Effector memory CD8-positive, alpha-beta T cell (primary cell): ENCODE measurements at regions not wholly inside any gene's neighbourhood (a gene's known extent, or its start where the extent isn't known, plus 50 kb on each side); places are given as distances from the start of the nearest gene placed in this dataset.

Experiments used
- ATAC-seq: fragments of 150-1000 bp; cut with Tn5 transposase; replicated peaks from 2 replicates; pipeline ENCODE4 v1.10.0; 2021; ENCODE audit warnings: mild to moderate bottlenecking, moderate library complexity
- DNase-seq, 3 experiments: peaks; one replicate each; pipeline ENCODE4 v3.0.0; 2021
- H3K27ac Mint-ChIP-seq, 2 donors: one replicate each; pipeline ENCODE4 v1.8.0; 2022; ENCODE audit warnings: mild to moderate bottlenecking in 2 of 2, mixed read lengths in 2 of 2, moderate library complexity in 2 of 2
- H3K27me3 Mint-ChIP-seq, 2 donors: one replicate each; pipeline ENCODE4 v1.8.0; 2022; ENCODE audit warnings: mixed read lengths in 2 of 2
- H3K36me3 Mint-ChIP-seq: one replicate; pipeline ENCODE4 v1.8.0; 2022; ENCODE audit warnings: mild to moderate bottlenecking, moderate library complexity, mixed read lengths; ENCODE audit not compliant: insufficient read depth
- H3K4me1 Mint-ChIP-seq, 2 donors: one replicate each; pipeline ENCODE4 v1.8.0; 2022; ENCODE audit warnings: low read depth in 2 of 2, mixed read lengths in 2 of 2
- H3K4me3 Mint-ChIP-seq, 2 donors: one replicate each; pipeline ENCODE4 v1.8.0; 2022; ENCODE audit warnings: mild to moderate bottlenecking in 2 of 2, mixed read lengths in 2 of 2, moderate library complexity in 2 of 2
- H3K9me3 Mint-ChIP-seq, 2 donors: one replicate each; pipeline ENCODE4 v1.8.0; 2022; ENCODE audit warnings: mixed read lengths in 2 of 2

DNA sequence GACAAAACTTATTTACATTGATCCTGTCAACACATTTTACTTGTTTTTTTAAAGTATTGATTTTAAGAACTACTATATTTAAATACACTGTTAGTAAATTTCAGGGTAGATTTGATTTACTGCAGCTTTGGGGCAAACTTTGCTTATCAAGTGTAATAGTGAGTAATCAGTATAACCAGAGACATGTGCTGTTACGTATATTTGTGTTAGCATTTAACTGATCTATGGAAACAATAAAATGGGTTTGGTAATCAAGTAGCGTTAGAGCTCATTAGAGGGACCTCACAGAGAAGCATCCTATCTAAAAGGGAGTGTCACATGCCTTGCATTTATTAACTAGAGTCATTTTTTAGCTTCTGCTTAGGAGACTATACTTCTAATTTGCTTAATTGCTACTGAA, 131.5 kb upstream of the ALCAM start:
- Mint-ChIP-seq H3K4me3 (no peak overlapping the region), H3K27ac (no peak overlapping the region), H3K36me3 (no peaks in the 10 kb centered on the region), H3K27me3 (peaks cover 5 to 15% of the 10 kb centered on the region in 2 donors), H3K4me1 (no peaks in the 10 kb centered on the region), H3K9me3 (no peaks in the 10 kb centered on the region)
- no peak for DNase-seq
- ATAC-seq: no peak

- Mint-ChIP-seq H3K9me3 (no peaks in the 10 kb centered on the region), H3K36me3 (no peaks in the 10 kb centered on the region), H3K27me3 (peaks cover 9 to 14% of the 10 kb centered on the region in 2 donors), H3K27ac (no peak overlapping the region), H3K4me3 (no peak overlapping the region), H3K4me1 (no peaks in the 10 kb centered on the region)
- no peak for ATAC-seq
- no peak for DNase-seq
These were observed 130.9 kb upstream of the ALCAM start for GRCh38 chr3:105235785-105236184.

DNA sequence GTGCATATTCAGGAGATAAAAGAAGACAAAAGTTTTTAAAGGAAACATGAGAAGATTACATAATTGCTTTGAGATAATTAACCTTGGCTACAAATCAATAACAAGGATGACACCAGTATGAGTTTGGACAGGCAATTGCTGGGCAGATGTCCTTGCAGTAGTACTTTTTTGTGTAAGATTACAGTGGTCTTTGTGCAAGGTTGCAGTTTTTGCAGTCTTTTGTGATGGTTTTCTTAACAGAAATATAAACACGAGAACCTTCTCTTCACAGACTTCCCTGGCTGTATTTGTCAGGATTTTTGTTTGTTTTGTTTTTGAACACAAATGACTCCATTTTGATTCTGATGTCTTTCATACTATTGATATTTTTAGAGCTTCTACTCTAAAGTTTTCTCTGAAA, 128.3 kb upstream of the ALCAM start:
- H3K27me3 Mint-ChIP-seq: peaks cover 0 to 12% of the 10 kb centered on the region in 2 donors
- no peaks in the 10 kb centered on the region for H3K4me1 Mint-ChIP-seq
- H3K27ac Mint-ChIP-seq: no peak overlapping the region
- H3K4me3 Mint-ChIP-seq: no peak overlapping the region
- ATAC-seq: no peak
- no peaks in the 10 kb centered on the region for H3K36me3 Mint-ChIP-seq
- DNase-seq: no peak
- no peaks in the 10 kb centered on the region for H3K9me3 Mint-ChIP-seq

DNA sequence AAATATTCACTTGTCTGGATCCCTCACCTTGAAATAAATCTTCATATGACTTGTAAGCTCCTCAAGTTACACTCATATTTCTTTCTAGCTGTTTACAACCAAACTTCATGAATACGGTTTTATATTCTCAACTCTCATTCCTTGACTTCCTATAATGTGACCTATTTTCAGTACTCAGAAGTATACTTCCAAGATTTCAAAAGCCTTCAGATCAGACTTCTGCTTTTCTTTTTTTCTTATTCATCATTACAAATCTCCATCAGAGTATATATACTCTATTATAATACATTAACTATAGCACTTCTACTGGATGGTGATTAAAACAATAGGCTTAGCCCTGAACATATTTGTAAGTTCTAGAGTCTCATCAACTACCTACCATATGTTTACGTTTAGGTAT, 123.6 kb upstream of the ALCAM start:
- DNase-seq: no peak
- ATAC-seq: no peak
- Mint-ChIP-seq H3K4me3 (no peak overlapping the region), H3K27me3 (peaks cover 0 to 7% of the 10 kb centered on the region in 2 donors), H3K27ac (no peak overlapping the region), H3K36me3 (no peaks in the 10 kb centered on the region), H3K9me3 (no peaks in the 10 kb centered on the region), H3K4me1 (no peaks in the 10 kb centered on the region)

DNA sequence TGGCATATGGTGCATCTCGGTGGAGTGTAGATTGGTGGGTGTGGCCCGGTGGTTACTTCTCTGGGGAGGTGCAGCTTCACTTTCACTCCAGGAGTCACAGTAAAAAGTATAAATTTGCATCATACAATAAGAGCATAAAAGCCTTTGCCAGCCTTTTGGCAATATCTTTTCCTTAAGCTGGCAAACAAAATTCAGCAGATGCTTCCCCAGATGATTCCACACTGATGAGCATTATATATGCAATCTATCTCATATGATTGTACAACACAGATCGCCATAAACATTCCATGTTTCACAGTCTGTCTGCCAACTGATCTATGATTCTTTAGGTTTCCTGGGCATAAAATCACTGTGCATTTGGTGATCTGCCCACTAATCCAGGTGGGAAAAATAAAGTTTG, 120.2 kb upstream of the ALCAM start:
- DNase-seq (no peak), ATAC-seq (no peak)
- H3K9me3 Mint-ChIP-seq: no peaks in the 10 kb centered on the region
- peaks cover 4% of the 10 kb centered on the region for H3K36me3 Mint-ChIP-seq
- no peaks in the 10 kb centered on the region for H3K27me3 Mint-ChIP-seq
- no peak overlapping the region for H3K27ac Mint-ChIP-seq
- no peak overlapping the region for H3K4me3 Mint-ChIP-seq
- H3K4me1 Mint-ChIP-seq: no peaks in the 10 kb centered on the region

DNA sequence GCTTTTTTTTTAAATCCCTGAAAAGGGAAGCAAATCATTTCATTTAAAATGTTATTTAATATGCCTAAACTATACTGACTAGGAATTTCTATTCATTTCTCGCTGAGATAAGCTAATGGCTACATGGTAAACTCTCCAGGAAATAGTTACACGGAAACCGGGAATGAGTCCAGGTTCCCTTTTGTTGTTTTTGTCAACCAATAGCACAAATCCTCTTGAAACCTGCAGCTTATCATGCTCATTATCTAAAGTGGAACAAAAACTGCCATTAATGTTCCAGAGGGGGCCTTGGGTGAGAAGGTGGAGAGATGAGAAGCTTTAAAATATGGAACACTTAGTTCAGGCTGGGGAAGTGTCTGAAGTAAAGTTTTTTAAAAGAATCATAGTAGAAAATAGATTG, 113.5 kb upstream of the ALCAM start:
- H3K27me3 Mint-ChIP-seq: no peaks in the 10 kb centered on the region
- H3K9me3 Mint-ChIP-seq: no peaks in the 10 kb centered on the region
- H3K36me3 Mint-ChIP-seq: peaks cover 4% of the 10 kb centered on the region
- no peak for ATAC-seq
- no peak for DNase-seq
- H3K4me1 Mint-ChIP-seq: no peaks in the 10 kb centered on the region
- H3K27ac Mint-ChIP-seq: no peak overlapping the region
- no peak overlapping the region for H3K4me3 Mint-ChIP-seq

- DNase-seq (no peak), ATAC-seq (no peak)
- no peaks in the 10 kb centered on the region for H3K4me1 Mint-ChIP-seq
- no peak overlapping the region for H3K27ac Mint-ChIP-seq
- peaks cover 4% of the 10 kb centered on the region for H3K36me3 Mint-ChIP-seq
- H3K27me3 Mint-ChIP-seq: no peaks in the 10 kb centered on the region
- no peak overlapping the region for H3K4me3 Mint-ChIP-seq
- H3K9me3 Mint-ChIP-seq: no peaks in the 10 kb centered on the region
These were observed 112.6 kb upstream of the ALCAM start for GRCh38 chr3:105254154-105254553.

DNA sequence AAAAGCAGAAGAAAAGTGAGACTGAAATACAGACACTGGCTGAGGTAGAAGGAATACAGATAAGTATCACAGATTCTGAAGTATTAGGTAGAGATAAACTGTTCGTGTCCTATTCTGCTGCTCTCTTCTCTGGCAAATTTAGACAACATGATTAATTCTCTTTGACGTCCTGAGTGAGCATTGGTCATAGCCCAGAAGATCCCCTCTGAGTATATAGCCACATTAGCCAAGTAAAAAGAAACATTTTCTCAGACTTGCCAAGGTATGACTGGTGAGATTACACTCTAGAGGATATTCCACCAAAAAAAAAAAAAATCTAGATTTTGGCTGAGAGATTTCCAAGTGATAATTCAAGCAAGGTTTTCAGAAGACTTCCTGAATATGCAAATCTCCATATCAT, 111.4 kb upstream of the ALCAM start:
- Mint-ChIP-seq H3K36me3 (peaks cover 4% of the 10 kb centered on the region), H3K27me3 (peaks cover 0 to 3% of the 10 kb centered on the region in 2 donors), H3K27ac (no peak overlapping the region), H3K9me3 (no peaks in the 10 kb centered on the region), H3K4me1 (no peaks in the 10 kb centered on the region), H3K4me3 (no peak overlapping the region)
- ATAC-seq: no peak
- no peak for DNase-seq

- no peak overlapping the region for H3K27ac Mint-ChIP-seq
These were observed 107.2 kb upstream of the ALCAM start for GRCh38 chr3:105259496-105259895.

DNA sequence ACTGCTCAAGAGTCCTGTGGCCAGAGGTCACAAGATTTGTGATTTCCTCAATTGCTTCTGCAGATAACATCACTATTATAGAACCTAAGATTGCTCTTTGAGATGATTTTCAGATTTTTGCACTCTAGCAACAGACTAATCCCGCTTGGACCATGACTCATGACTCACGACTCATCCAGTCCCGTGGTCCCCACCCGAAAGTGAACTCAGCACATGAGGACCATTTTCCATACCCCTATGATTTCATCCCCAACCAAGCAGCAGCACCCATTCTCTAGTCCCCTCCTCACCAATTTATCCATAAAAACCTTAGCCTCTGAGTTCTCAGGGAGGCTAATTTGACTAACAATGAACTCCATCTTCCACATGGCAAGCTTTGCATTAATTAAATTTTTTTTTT, 106.3 kb upstream of the ALCAM start:
- no peaks in the 10 kb centered on the region for H3K36me3 Mint-ChIP-seq
- H3K9me3 Mint-ChIP-seq: no peaks in the 10 kb centered on the region
- no peaks in the 10 kb centered on the region for H3K4me1 Mint-ChIP-seq
- DNase-seq: no peak
- ATAC-seq: no peak
- no peak overlapping the region for H3K4me3 Mint-ChIP-seq
- H3K27me3 Mint-ChIP-seq: peaks cover 0 to 9% of the 10 kb centered on the region in 2 donors
- no peak overlapping the region for H3K27ac Mint-ChIP-seq

More at GRCh38 chr3:105259496-105259895, 107.2 kb upstream of the ALCAM start:
- no peak for DNase-seq
- H3K9me3 Mint-ChIP-seq: no peaks in the 10 kb centered on the region
- H3K27me3 Mint-ChIP-seq: peaks cover 0 to 9% of the 10 kb centered on the region in 2 donors
- H3K4me1 Mint-ChIP-seq: no peaks in the 10 kb centered on the region
- no peaks in the 10 kb centered on the region for H3K36me3 Mint-ChIP-seq
- no peak overlapping the region for H3K4me3 Mint-ChIP-seq
- ATAC-seq: no peak

DNA sequence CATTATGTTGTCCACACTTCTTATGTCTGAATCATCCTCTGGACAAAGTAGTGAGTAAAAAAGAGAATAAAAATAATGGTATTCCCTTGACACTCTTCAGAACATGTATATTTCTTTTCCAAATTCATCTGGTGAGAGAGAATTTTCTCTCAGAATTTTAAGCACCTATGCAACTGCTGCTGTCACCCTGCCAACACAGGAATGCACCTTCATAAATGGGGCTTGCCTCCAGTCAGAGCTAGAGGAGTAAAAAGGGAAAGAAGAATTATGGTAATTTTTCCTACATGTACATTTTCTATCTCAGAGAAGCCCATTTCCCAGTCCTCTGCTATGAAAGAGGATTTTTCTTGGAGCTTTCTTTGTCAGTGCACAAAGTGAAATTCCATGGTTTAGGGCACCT, 92.2 kb upstream of the ALCAM start:
- ATAC-seq (no peak), DNase-seq (no peak)
- Mint-ChIP-seq H3K36me3 (no peaks in the 10 kb centered on the region), H3K9me3 (no peaks in the 10 kb centered on the region), H3K27me3 (peaks cover 5 to 17% of the 10 kb centered on the region in 2 donors), H3K4me1 (no peaks in the 10 kb centered on the region), H3K27ac (no peak overlapping the region), H3K4me3 (no peak overlapping the region)

DNA sequence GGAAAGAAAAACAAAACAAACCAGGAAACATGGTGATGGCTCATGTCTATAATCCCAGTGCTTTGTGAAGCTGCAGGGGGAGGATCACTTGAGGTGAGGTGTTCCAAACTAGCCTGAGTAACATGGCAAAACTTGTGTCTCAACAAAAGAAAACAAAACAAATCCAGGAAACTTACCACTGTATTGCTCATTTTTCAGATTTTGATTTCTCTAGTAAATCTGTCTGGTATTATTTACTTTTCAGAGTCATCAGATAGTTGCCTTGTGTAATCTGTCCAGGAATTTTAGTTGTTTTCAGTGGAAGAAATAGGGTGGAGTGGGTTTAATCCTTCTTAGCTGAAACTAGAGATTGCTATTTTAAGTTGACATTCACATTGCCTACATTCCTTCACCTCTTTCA, 91.8 kb upstream of the ALCAM start:
- Mint-ChIP-seq H3K4me1 (no peaks in the 10 kb centered on the region), H3K27me3 (peaks cover 5 to 17% of the 10 kb centered on the region in 2 donors), H3K4me3 (no peak overlapping the region), H3K36me3 (no peaks in the 10 kb centered on the region), H3K27ac (no peak overlapping the region), H3K9me3 (no peaks in the 10 kb centered on the region)
- ATAC-seq (no peak), DNase-seq (no peak)

DNA sequence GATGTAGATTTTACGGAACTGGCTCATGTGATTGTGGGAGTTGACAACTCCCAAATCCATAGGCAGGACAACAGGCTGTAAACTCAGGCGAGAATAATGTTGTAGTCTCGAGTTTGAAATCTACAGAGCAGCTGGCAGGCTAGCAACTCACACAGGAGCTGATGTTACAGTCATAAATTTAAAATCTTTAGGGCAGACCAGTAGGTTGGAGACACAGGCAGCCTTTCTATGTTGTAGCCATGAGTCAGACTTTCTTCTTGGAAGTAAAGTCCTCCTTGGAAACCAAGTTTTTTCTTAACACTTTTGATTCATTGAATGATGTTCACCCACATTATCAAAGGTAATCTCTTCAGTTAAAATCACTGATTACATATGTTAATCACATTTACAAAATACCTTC, 89.1 kb upstream of the ALCAM start:
- H3K36me3 Mint-ChIP-seq: no peaks in the 10 kb centered on the region
- H3K9me3 Mint-ChIP-seq: no peaks in the 10 kb centered on the region
- no peak overlapping the region for H3K27ac Mint-ChIP-seq
- no peak for ATAC-seq
- peaks cover 5 to 17% of the 10 kb centered on the region in 2 donors for H3K27me3 Mint-ChIP-seq
- no peaks in the 10 kb centered on the region for H3K4me1 Mint-ChIP-seq
- no peak overlapping the region for H3K4me3 Mint-ChIP-seq
- no peak for DNase-seq

GRCh38 chr3:105278688-105279087, 88.0 kb upstream of the ALCAM start:
- H3K4me1 Mint-ChIP-seq: no peaks in the 10 kb centered on the region
- H3K4me3 Mint-ChIP-seq: no peak overlapping the region
- no peak overlapping the region for H3K27ac Mint-ChIP-seq
- no peak for DNase-seq
- no peaks in the 10 kb centered on the region for H3K9me3 Mint-ChIP-seq
- H3K36me3 Mint-ChIP-seq: no peaks in the 10 kb centered on the region
- ATAC-seq: no peak
- peaks cover 4 to 17% of the 10 kb centered on the region in 2 donors for H3K27me3 Mint-ChIP-seq

DNA sequence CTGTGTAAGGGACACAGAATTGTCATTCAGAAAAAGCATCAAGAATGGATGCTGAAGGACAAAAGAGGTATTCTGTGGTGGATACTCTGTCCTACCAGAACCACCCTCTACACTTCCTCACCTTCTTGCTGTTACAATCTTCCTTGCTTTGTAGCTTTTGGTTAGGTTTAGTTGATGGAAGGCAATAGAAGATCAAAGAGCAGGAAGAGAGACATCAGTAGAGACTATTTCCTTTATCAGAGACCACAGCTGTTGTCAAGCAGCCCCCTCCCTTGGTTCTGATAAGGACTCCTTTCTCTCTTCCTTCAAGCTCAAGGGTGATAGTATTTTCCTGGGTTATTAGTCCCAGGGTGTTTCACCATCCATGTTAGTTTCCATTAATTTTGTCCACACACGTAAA, 84.7 kb upstream of the ALCAM start:
- Mint-ChIP-seq H3K4me3 (no peak overlapping the region), H3K9me3 (no peaks in the 10 kb centered on the region), H3K27ac (no peak overlapping the region), H3K27me3 (peaks cover 5 to 10% of the 10 kb centered on the region in 2 donors), H3K4me1 (no peaks in the 10 kb centered on the region), H3K36me3 (no peaks in the 10 kb centered on the region)
- ATAC-seq: no peak
- DNase-seq: no peak
